NCI-H82 treated with DMSO at 0.1 percent for 48 hours (cell line): ENCODE measurements at regions not wholly inside any gene's neighbourhood (a gene's known extent, or its start where the extent isn't known, plus 50 kb on each side); places are given as distances from the start of the nearest gene placed in this dataset.
"Not testable (repeated sequence)": the region's sequence is repeated elsewhere in the genome, so short reads cannot be mapped to it uniquely, and the experiment has no call there.

Source experiments
- DNase-seq: peaks from one replicate; lab custom pipeline; 2025; ENCODE audit not compliant: unreplicated experiment; lab: John Stamatoyannopoulos, UW

DNA sequence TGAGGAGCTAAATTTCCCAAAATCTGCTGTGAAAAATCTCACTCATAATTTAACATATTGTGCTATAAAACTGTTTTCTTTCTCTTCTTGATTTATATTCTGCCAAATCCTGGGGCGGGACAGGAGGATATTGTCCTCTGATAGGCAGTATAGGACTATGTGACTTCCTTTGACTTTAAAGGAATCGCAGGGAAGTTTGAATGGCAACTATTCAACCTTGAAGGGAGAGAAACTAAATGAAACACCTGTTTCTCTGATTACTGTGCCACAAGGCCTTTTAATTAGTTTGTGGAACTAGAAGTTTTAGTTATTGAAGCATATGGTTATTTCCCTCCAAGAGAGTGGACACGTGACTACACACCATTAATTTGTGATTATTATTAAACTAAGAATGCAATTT lies 607.4 kb downstream of the GATA3 start:
- DNase-seq: no peak

- DNase-seq: no peak
Measured at GRCh38 chr10:8663131-8663530, 608.6 kb downstream of the GATA3 start.

GRCh38 chr10:8665322-8665721 lies 610.8 kb downstream of the GATA3 start:
- DNase-seq: no peak

DNA sequence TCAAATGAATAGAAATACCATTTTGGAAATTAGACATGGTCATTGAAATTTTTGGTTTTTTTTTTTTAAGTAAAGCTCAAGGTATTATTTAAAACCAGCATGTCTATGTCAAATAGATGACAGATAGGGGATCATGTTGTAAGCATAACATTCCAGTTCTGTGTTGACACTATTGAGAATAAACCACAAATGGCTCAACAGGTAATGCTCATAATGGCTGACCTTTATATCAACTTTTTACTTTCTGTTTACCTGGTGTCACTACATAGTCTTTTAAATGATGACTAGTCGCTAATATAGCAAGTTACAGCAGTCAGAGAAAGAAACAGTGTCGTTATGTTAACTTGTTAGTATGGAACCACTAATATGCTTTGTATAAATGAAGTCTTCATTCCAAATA lies 616.0 kb downstream of the GATA3 start:
- DNase-seq: no peak

- DNase-seq: no peak
Measured at GRCh38 chr10:8674230-8674629, 619.7 kb downstream of the GATA3 start.

- no peak for DNase-seq
Measured at GRCh38 chr10:8677642-8678041, 623.2 kb downstream of the GATA3 start.

- not testable (repeated sequence) for DNase-seq
Measured at GRCh38 chr10:8684916-8685315, 630.4 kb downstream of the GATA3 start.

DNA sequence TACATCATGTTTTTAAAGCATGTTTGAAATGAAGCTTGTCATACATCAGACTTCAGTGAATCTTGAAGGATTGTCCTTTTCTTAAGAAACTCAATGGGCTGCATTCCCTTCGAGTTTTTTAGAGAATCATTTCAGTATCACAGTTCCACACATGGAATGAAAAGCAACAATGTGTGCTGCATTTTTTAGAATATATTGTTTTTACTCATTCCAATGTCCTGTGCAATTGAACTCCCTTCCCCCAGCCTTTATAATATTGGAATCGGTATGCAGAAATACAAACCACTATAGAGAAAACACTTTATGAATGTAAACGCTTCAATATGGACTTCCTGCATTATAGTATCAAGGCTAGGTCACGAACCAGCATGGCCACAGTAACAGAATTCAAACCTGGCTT lies 634.4 kb downstream of the GATA3 start:
- DNase-seq: no peak

DNA sequence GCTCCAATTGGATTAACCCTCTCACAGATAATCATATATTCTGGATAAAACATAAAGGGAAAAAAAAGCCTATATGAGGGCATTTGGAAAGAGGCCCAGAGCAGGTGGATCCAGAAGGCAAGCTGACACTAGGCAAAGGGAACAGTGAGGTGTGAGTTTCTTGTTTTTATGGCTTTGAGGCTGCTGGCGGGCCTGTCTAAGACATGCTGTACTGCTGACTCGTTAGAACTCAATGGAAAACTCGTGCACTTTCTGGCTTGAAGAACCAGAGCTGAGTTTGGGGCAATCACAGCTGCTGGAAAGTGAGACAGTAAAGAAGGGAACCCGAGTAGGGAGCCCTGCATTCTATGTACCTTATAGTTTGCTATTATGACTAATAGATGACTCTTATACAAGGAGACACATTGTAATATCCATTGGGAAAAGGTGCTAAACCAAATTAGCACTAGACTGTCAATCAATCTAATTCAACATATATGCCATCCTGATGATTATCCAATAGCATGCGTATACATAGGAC lies 637.1 kb downstream of the GATA3 start:
- no peak for DNase-seq

GRCh38 chr10:8693635-8694034 lies 639.1 kb downstream of the GATA3 start:
- not testable (repeated sequence) for DNase-seq

- DNase-seq: no peak
Measured at GRCh38 chr10:8696746-8697145, 642.3 kb downstream of the GATA3 start.

DNA sequence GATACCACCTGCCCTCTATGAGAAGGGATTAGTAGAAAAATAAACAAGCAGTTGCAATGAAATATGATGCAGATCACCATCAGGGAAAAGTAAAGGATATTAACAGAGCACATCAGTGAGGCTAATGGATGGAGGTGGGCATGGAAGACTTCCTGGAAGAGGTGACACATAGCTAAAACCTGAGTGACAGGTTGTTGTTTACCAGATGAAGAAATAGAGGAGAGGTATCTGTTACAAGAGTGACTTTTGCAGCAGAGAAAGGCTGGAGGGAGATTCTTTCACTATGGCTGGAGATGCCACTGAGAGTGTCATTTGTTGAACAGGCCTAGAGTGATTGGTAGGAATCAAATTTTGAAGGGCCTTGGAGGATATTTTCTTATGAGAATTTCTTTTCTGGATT lies 646.2 kb downstream of the GATA3 start:
- no peak for DNase-seq

GRCh38 chr10:8702181-8702580 lies 647.7 kb downstream of the GATA3 start:
- no peak for DNase-seq

GRCh38 chr10:8705415-8705814 lies 650.9 kb downstream of the GATA3 start:
- no peak for DNase-seq

GRCh38 chr10:8712656-8713055 lies 658.2 kb downstream of the GATA3 start:
- DNase-seq: no peak

DNA sequence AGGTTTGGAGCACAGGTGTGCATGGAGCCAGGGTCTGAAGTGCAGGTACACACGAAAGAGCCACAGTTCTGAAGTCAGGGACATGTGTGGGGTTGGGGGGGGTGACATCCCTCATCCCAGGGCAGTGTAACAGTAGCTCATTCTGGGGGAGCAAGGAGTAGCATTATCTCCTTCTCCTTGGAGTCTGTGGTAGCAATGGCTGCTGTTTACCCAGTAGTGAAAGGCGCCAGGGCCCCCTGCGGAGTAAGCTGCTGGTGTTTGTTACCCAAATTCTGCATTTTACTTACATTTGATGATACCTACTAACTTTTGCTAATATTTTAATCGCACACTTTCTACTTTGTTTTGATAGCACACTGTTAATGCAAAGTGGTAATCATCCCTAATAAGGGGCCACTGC lies 665.5 kb downstream of the GATA3 start:
- no peak for DNase-seq

DNA sequence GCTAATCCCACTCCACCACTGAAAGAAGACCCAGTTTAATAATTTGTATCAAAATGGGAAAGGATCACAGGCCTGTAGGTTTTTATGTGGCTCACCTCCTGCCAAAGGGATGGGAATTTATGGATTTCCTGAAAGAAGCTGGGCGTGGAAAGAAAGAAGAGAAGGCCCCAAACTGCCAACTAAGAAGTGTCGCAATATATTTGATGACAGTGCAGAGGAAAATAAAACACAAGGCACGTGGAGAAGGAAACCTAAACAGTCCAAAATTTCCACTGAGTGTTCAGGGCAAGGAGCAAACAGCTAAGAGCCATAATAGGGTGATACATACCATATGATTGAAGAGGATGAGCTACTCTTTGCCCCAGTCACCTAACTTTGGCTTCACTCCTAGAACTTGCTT lies 667.2 kb downstream of the GATA3 start:
- no peak for DNase-seq

DNA sequence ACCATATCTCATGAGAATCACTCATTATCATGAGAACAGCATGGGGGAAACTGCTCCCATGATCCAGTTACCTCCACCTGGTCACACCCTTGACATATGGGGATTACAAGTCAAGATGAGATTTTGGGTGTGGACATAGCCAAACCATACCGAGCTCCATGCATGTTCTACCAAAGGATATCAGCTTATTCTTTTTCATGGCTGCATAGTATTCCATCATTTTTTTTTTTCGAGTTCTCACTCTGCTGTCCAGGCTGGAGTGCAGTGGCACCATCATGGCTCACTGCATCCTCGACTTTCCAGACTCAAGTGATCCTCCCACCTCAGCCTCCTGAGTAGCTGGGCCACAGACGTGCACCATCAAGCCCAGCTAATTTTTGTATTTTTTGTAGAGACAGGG lies 668.3 kb downstream of the GATA3 start:
- DNase-seq: no peak

- no peak for DNase-seq
Measured at GRCh38 chr10:8725343-8725742, 670.9 kb downstream of the GATA3 start.

- no peak for DNase-seq
Measured at GRCh38 chr10:8726084-8726778, 671.7 kb downstream of the GATA3 start.

DNA sequence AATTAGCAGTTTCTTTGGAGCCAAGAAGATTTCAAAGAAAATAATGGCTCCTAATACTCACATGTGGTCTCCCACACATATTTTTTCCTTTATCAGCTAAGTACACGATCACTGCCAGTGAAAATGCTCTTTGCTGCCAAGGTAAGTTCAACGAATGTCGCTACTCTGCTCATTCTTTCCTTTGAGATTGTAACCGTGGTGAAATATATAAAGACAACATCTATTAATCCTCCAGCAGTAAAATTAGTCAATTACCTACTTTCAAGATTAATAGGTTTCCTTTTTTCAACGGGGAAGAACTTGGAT lies 672.2 kb downstream of the GATA3 start:
- DNase-seq: no peak

- no peak for DNase-seq
Measured at GRCh38 chr10:8731121-8732095, 676.9 kb downstream of the GATA3 start.
